OCI-LY7 (cell line): ENCODE measurements at regions not wholly inside any gene's neighbourhood (a gene's known extent, or its start where the extent isn't known, plus 50 kb on each side); places are given as distances from the start of the nearest gene placed in this dataset.

Experiments
- BruUV-seq: library from RNA; stranded (reverse); fragments of 400-500 nt; replicated peaks from 2 replicates; lab custom pipeline; 2021; lab: Mats Ljungman, UMichigan
- CTCF ChIA-PET: fragments of 300-600 bp; sonication (Branson Sonifier 250); formaldehyde crosslinking; loops from one replicate; lab custom pipeline; 2022; ENCODE audit warnings: antibody characterized with exemption; ENCODE audit not compliant: unreplicated experiment; lab: Charles Lee
- POLR2A ChIA-PET: fragments of 300-600 bp; sonication (Branson Sonifier 250); formaldehyde crosslinking; loops from one replicate; lab custom pipeline; 2022; ENCODE audit warnings: antibody characterized with exemption; lab: Charles Lee
- DNase-seq: peaks from one replicate; pipeline ENCODE4 v3.0.0-alpha.2; 2015; ENCODE audit warnings: low spot score
- H2AFZ ChIP-seq: fragments of 200-600 bp; sonication (generic), shearing (Covaris generic); 2 replicates; pipeline ENCODE4 v1.6.1; 2014; ENCODE audit warnings: mild to moderate bottlenecking, antibody characterized with exemption, low read length, moderate library complexity
- H3K27ac ChIP-seq: fragments of 200-600 bp; sonication (generic); 2 replicates; pipeline ENCODE4 v1.5.1; 2014; ENCODE audit warnings: mixed run types, low read depth, mild to moderate bottlenecking, moderate library complexity, low read length, inconsistent platforms; ENCODE audit not compliant: poor library complexity, severe bottlenecking
- H3K36me3 ChIP-seq: fragments of 200-600 bp; sonication (generic); 2 replicates; pipeline ENCODE4 v1.6.1; 2014; ENCODE audit warnings: mild to moderate bottlenecking, antibody characterized with exemption, low read length, moderate library complexity, mixed read lengths; ENCODE audit not compliant: insufficient read depth
- H3K4me1 ChIP-seq: fragments of 200-600 bp; sonication (generic); 2 replicates; pipeline ENCODE4 v1.5.1; 2014; ENCODE audit warnings: mild to moderate bottlenecking, low read length; ENCODE audit not compliant: insufficient read depth, poor library complexity, severe bottlenecking
- H3K4me2 ChIP-seq: fragments of 200-600 bp; sonication (generic); 2 replicates; pipeline ENCODE4 v1.6.1; 2014; ENCODE audit warnings: mild to moderate bottlenecking, low read length
- H3K4me3 ChIP-seq: fragments of 200-600 bp; sonication (generic); 2 replicates; pipeline ENCODE4 v1.5.1; 2014; ENCODE audit warnings: mild to moderate bottlenecking, low read depth, low read length; ENCODE audit not compliant: poor library complexity, severe bottlenecking
- H3K79me2 ChIP-seq: fragments of 200-600 bp; sonication (generic); 2 replicates; pipeline ENCODE4 v1.6.1; 2016; ENCODE audit warnings: low read depth, mild to moderate bottlenecking, low read length, moderate library complexity, mixed read lengths; ENCODE audit not compliant: insufficient read depth
- H3K9me2 ChIP-seq: fragments of 200-600 bp; sonication (generic); 2 replicates; pipeline ENCODE4 v1.6.1; 2016; ENCODE audit warnings: mild to moderate bottlenecking, low read length, mixed read lengths; ENCODE audit not compliant: insufficient read depth
- H3K9me3 ChIP-seq: fragments of 200-600 bp; sonication (generic); 2 replicates; pipeline ENCODE4 v1.6.1; 2014; ENCODE audit warnings: mild to moderate bottlenecking, mixed run types, low read length, mixed read lengths
- H4K20me1 ChIP-seq: fragments of 200-600 bp; sonication (generic); 2 replicates; pipeline ENCODE4 v1.6.1; 2014; ENCODE audit warnings: mild to moderate bottlenecking, antibody characterized with exemption, low read length, moderate library complexity, mixed read lengths; ENCODE audit not compliant: insufficient read depth
- EZH2phosphoT487 ChIP-seq: fragments of 200-600 bp; sonication (generic); IDR thresholded peaks from 2 replicates; pipeline ENCODE4 v1.6.1; 2018; ENCODE audit warnings: low read depth, borderline replicate concordance, mild to moderate bottlenecking, mixed run types, antibody characterized with exemption, low read length, moderate library complexity, mixed read lengths
- intact Hi-C: fragments of 100-400 bp; cut with micrococcal nuclease; formaldehyde crosslinking; loops from one replicate; pipeline ENCODE4 v1.10.0; 2022; ENCODE audit not compliant: unreplicated experiment
- TF ChIP-seq, protein P1 (sequence below): fragments of 200-600 bp; sonication (generic); conservative IDR thresholded peaks from 2 replicates; pipeline ENCODE4 v1.5.1; 2014; ENCODE audit warnings: mild to moderate bottlenecking, antibody characterized with exemption, low read length, moderate library complexity, mixed read lengths

DNA sequence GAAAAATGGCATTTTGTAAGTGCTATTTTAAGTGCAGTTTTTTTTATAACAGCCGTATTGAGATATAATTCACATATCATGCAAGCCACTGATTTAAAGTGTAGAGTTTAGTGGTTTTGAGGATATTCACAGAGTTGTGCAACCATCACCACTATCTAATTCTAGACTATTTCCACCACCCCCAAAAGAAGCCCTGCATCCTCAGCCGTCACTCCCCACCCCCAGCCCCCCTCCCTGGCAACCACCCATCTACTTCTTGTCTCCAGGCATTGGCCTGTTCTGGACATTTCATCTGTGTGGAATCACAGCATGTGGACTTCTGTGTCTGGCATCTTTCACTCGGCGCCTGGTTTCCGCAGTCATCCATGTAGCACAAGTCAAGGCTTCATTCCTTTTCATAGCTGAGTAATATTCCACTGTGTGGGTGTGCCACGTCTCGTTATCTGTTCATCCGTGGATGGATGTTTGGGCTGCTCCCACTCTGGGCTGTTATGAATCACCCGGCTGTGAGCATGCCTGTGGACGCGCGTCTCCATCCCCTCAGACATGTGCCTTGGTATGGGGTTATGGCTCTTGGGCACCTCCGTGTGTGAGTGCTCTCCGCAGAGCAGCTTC is 138.4 kb upstream of the CIBAR2 start:
- H3K4me3 ChIP-seq = no peak overlapping the region
- peaks cover 23% of the 10 kb centered on the region for H3K4me1 ChIP-seq
- ChIA-PET CTCF (interaction anchor here (1.4 kb wide), 1 partner anchor 24 kb away, joined by 3 read pairs; no protein-coding TSS in a partner anchor), POLR2A (no interaction called here)
- no peak for TF ChIP-seq EZH2phosphoT487
- TF ChIP-seq, protein P1, sequence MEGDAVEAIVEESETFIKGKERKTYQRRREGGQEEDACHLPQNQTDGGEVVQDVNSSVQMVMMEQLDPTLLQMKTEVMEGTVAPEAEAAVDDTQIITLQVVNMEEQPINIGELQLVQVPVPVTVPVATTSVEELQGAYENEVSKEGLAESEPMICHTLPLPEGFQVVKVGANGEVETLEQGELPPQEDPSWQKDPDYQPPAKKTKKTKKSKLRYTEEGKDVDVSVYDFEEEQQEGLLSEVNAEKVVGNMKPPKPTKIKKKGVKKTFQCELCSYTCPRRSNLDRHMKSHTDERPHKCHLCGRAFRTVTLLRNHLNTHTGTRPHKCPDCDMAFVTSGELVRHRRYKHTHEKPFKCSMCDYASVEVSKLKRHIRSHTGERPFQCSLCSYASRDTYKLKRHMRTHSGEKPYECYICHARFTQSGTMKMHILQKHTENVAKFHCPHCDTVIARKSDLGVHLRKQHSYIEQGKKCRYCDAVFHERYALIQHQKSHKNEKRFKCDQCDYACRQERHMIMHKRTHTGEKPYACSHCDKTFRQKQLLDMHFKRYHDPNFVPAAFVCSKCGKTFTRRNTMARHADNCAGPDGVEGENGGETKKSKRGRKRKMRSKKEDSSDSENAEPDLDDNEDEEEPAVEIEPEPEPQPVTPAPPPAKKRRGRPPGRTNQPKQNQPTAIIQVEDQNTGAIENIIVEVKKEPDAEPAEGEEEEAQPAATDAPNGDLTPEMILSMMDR = no peak
- BruUV-seq = no TSS peak
- H3K9me3 ChIP-seq = no peaks in the 10 kb centered on the region
- H3K79me2 ChIP-seq = no peaks in the 10 kb centered on the region
- intact Hi-C loops = loop anchor here (5.0 kb wide), 1 partner anchor 177 kb away; no protein-coding TSS in a partner anchor
- no peaks in the 10 kb centered on the region for H3K36me3 ChIP-seq
- H3K27ac ChIP-seq = no peak overlapping the region
- H4K20me1 ChIP-seq = no peaks in the 10 kb centered on the region
- no peak for DNase-seq
- H2AFZ ChIP-seq = no peak overlapping the region
- H3K4me2 ChIP-seq = no peak overlapping the region
- no peaks in the 10 kb centered on the region for H3K9me2 ChIP-seq

DNA sequence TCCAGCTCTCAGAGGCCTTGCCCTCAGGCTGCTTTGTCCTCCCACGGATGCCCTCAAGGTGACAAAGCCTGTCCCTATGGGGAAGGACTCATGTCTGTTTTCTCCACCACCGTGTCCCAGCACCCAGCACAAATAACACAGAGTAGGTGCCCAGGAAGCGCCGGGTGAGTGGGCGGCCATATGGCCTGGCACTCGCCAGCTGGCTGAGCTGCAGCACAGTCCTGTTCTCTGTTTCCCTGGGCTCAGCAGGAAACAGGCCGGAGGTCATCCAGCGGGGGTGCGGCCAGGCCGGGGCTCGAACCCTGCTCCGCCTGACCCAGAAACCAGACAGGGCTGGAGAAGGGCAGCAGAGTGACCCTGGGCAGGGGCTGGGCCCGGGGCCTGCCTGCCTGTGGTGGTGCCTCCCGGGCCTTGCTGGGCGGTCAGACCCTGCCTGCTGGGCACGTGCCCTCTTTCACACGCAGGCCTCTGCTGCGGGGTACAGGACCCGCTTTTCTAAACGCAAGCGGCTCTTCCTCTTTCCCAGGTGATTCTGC is 139.0 kb upstream of the CIBAR2 start:
- no peaks in the 10 kb centered on the region for H3K79me2 ChIP-seq
- TF ChIP-seq, protein P1 = no peak
- TF ChIP-seq EZH2phosphoT487 = no peak
- CTCF ChIA-PET = interaction anchor here (1.4 to 1.6 kb wide), 2 partner anchors 25 to 177 kb away, joined by 3 to 5 read pairs; no protein-coding TSS in a partner anchor
- no peaks in the 10 kb centered on the region for H4K20me1 ChIP-seq
- H3K4me2 ChIP-seq = no peak overlapping the region
- H3K9me2 ChIP-seq = no peaks in the 10 kb centered on the region
- POLR2A ChIA-PET = no interaction called here
- no peaks in the 10 kb centered on the region for H3K9me3 ChIP-seq
- H3K4me3 ChIP-seq = no peak overlapping the region
- no peak for DNase-seq
- H3K27ac ChIP-seq = no peak overlapping the region
- BruUV-seq = no TSS peak
- intact Hi-C loops = loop anchor here (5.0 kb wide), 1 partner anchor 176 kb away; no protein-coding TSS in a partner anchor
- H2AFZ ChIP-seq = no peak overlapping the region
- peaks cover 28% of the 10 kb centered on the region for H3K4me1 ChIP-seq
- H3K36me3 ChIP-seq = no peaks in the 10 kb centered on the region

DNA sequence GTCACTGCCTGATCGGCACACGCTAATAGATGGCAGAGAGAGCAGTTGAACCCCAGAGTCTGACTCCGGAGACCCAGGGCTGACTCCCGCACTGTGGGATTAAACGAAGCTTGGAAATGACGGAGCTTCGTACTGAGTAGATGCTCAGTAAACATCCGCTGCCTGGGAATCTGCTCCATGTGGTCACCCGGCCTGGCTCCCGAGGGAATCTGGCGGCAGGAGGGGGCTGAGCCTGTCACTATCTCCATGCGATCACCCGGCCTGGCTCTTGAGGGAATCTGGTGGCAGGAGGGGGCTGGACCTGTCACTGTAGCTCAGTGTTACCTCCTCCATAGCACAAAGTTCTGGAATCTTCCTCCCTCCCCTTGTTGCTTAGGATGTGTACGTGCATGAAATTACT is 139.7 kb upstream of the CIBAR2 start:
- Histone ChIP-seq H3K9me2 (no peaks in the 10 kb centered on the region), H3K4me3 (peak overlapping the region; percentile 1), H3K36me3 (no peaks in the 10 kb centered on the region), H3K9me3 (no peaks in the 10 kb centered on the region), H3K27ac (peak overlapping the region; percentile 68), H3K4me2 (peak overlapping the region; percentile 44), H3K4me1 (peaks cover 34% of the 10 kb centered on the region), H4K20me1 (no peaks in the 10 kb centered on the region), H3K79me2 (no peaks in the 10 kb centered on the region), H2AFZ (peak overlapping the region; percentile 36)
- ChIA-PET POLR2A (interaction anchor here (0.5 to 1.2 kb wide), 5 partner anchors 9 to 195 kb away, joined by 3 to 5 read pairs (median 3); no protein-coding TSS in a partner anchor), CTCF (interaction anchor here (0.5 to 2.8 kb wide), 10 partner anchors 10 to 341 kb away, joined by 3 to 18 read pairs (median 4); no protein-coding TSS in a partner anchor)
- DNase-seq = no peak
- TF ChIP-seq EZH2phosphoT487 = no peak
- TF ChIP-seq, protein P1 = no peak
- BruUV-seq = no TSS peak
- intact Hi-C loops = loop anchor here (1.0 to 5.0 kb wide), 5 partner anchors 45 to 196 kb away; no protein-coding TSS in a partner anchor
